Nephron progenitor cell (in vitro differentiated cells): ENCODE measurements at regions not wholly inside any gene's neighbourhood (a gene's known extent, or its start where the extent isn't known, plus 50 kb on each side); places are given as distances from the start of the nearest gene placed in this dataset.
A peak's percentile ranks its signal among the peaks of the same experiment; 100 is the strongest.

Source experiments
- DNase-seq: peaks from one replicate; pipeline ENCODE4 v3.0.0; 2021
- H3K27ac Mint-ChIP-seq: 2 replicates; pipeline ENCODE4 v1.8.0; 2021; ENCODE audit warnings: mild to moderate bottlenecking, moderate library complexity, mixed read lengths
- H3K27me3 Mint-ChIP-seq: 2 replicates; pipeline ENCODE4 v1.8.0; 2021; ENCODE audit warnings: mild to moderate bottlenecking, low read depth, mixed read lengths; ENCODE audit not compliant: poor library complexity
- H3K36me3 Mint-ChIP-seq: 2 replicates; pipeline ENCODE4 v1.8.0; 2021; ENCODE audit warnings: low read depth, mixed read lengths
- H3K4me1 Mint-ChIP-seq: 2 replicates; pipeline ENCODE4 v1.8.0; 2021; ENCODE audit warnings: mixed read lengths
- H3K4me3 Mint-ChIP-seq: 2 replicates; pipeline ENCODE4 v1.8.0; 2021; ENCODE audit warnings: mild to moderate bottlenecking, moderate library complexity, mixed read lengths
- H3K9me3 Mint-ChIP-seq: 2 replicates; pipeline ENCODE4 v1.8.0; 2021; ENCODE audit warnings: mild to moderate bottlenecking, moderate library complexity, mixed read lengths
- TF ChIP-seq, protein P1 (sequence below): fragments of 200-600 bp; sonication (generic); IDR thresholded peaks from 2 replicates; pipeline ENCODE4 v1.5.0; 2021; ENCODE audit warnings: antibody characterized with exemption

DNA sequence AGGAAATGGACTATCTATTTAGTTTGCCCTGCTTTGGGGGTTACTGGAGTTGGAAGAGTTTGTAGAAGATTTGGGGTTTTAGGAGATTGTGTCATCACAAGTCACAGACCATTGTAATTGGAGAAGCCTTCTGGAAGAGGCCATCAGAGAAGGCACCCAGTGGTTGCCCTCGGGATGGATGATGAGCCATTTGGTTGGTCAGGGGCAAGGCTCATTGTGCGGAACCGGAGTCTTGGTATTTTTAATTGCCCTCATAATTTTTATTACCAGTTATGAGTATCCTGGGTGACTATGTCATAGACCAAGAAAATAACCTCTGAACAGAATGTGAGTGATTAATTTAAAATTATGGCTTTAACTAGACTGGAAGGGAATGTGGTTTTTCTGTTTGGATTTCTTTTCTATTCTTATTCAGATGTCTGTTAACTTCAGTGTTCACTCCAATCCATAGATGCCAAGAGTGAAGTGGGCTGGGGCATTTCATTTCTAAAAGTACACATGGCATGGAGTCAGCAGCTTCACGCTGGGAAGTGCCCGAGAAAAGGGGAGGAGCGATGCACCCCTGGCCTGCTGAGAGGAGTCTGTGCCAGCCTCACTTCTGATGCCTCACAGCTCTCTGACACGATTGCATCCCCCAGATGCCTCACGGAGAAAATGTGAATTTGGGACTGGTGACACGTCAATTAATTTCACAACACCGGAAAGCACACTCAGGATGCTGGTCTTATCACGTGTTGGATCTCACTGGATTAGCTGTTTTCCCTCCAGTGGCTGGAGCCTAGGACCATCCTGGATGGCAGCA, 225.6 kb upstream of the IGFBP3 start:
- H3K27me3 Mint-ChIP-seq, result peaks cover 5% of the 10 kb centered on the region
- DNase-seq, result no peak
- no peak overlapping the region for H3K27ac Mint-ChIP-seq
- TF ChIP-seq, protein P1, sequence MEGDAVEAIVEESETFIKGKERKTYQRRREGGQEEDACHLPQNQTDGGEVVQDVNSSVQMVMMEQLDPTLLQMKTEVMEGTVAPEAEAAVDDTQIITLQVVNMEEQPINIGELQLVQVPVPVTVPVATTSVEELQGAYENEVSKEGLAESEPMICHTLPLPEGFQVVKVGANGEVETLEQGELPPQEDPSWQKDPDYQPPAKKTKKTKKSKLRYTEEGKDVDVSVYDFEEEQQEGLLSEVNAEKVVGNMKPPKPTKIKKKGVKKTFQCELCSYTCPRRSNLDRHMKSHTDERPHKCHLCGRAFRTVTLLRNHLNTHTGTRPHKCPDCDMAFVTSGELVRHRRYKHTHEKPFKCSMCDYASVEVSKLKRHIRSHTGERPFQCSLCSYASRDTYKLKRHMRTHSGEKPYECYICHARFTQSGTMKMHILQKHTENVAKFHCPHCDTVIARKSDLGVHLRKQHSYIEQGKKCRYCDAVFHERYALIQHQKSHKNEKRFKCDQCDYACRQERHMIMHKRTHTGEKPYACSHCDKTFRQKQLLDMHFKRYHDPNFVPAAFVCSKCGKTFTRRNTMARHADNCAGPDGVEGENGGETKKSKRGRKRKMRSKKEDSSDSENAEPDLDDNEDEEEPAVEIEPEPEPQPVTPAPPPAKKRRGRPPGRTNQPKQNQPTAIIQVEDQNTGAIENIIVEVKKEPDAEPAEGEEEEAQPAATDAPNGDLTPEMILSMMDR, result no peak
- H3K36me3 Mint-ChIP-seq, result peaks cover 5% of the 10 kb centered on the region
- peaks cover 30% of the 10 kb centered on the region for H3K4me1 Mint-ChIP-seq
- peaks cover 28% of the 10 kb centered on the region for H3K9me3 Mint-ChIP-seq
- no peak overlapping the region for H3K4me3 Mint-ChIP-seq

DNA sequence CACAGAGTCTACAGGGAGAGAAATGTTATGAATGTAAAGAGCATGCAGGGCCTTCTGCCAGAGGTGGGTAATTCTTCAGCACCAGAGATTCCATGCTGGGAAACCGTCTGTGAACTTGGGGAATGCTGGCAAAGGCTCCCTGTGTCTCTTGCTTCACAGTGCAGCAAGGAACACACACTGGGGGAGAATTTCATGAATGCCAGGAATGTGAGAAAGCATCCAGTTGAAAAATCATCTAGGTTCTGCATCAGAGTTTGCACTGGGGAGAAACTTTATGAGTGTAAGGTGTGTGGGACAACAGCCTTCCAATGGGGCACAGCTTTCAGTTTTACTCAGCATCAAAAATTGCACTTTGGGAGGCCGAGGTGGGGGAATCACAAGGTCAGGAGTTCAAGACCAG, 224.3 kb upstream of the IGFBP3 start:
- DNase-seq, result no peak
- H3K4me1 Mint-ChIP-seq, result peaks cover 30% of the 10 kb centered on the region
- peak overlapping the region; percentile 34 for H3K27ac Mint-ChIP-seq
- peaks cover 28% of the 10 kb centered on the region for H3K9me3 Mint-ChIP-seq
- TF ChIP-seq, protein P1, result no peak
- no peak overlapping the region for H3K4me3 Mint-ChIP-seq
- H3K36me3 Mint-ChIP-seq, result peaks cover 5% of the 10 kb centered on the region
- peaks cover 5% of the 10 kb centered on the region for H3K27me3 Mint-ChIP-seq

DNA sequence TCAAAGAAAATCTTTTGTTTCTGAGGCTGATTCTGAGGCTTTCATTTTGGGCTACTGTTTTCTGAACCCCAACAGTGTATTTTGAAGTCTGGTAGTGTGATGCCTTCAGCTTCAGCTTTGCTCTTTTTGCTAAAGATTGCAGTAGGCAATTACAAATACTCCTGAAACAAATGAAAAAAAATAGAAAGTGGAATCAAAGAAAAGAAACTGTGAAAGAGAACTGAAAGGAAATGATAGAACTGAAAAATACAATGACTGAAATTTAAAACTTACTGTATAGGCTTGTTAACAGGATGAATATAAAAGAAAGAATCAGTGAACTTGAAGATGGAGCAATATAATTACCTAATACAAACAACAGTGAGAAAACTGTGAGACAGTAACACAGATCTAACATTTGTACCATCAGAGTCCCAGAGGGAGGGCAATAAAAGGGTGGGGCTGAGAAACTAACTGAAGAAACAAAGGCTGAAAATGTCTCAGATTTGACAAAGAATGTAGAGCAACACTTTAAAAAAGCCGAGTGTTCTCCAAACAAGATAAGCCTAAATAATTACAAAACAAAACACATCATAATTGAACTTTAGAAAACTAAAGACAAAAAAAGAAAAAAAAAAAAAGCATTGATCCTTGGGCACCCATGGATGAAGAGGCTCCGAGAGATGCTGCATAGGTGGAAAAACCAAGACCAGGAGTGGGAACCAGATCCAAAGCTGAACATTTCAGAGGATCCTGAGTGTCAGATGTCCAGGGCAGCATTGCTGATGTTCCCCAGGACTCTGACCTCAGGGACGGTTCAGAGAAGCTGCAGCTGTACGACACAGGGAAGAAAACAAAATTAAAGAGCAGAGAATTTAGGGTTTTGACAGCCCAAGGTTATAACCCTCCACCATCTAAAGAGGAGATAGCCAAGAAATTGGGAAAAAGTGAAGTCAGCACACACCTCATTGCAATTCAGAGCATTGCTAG, 223.2 kb upstream of the IGFBP3 start:
- peaks cover 5% of the 10 kb centered on the region for H3K27me3 Mint-ChIP-seq
- H3K36me3 Mint-ChIP-seq, result peaks cover 5% of the 10 kb centered on the region
- no peak overlapping the region for H3K4me3 Mint-ChIP-seq
- TF ChIP-seq, protein P1, result no peak
- peaks cover 28% of the 10 kb centered on the region for H3K9me3 Mint-ChIP-seq
- DNase-seq, result no peak
- peak overlapping the region; percentile 52 for H3K27ac Mint-ChIP-seq
- peaks cover 30% of the 10 kb centered on the region for H3K4me1 Mint-ChIP-seq

DNA sequence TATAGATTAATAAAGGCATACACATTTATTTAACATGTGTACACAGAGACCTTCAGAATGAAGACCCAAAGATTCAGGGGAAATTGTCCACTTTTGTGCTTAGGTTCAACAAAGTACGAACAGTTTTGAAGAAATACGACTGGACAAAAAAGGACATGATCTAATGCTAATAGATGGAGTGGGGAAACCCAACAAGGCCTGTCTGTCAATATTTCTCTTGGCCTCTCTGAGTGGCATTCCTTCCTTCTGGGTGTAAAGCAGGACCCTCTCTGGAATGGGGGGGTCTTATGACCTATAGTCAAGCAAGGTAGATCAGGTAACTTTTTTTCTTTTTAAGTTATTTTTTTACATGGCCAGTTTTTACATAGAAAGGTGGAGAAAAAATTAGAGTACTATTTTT, 222.3 kb upstream of the IGFBP3 start:
- Mint-ChIP-seq H3K4me3 (no peak overlapping the region), H3K27ac (no peak overlapping the region), H3K4me1 (peaks cover 30% of the 10 kb centered on the region), H3K36me3 (peaks cover 5% of the 10 kb centered on the region), H3K27me3 (peaks cover 5% of the 10 kb centered on the region), H3K9me3 (peaks cover 28% of the 10 kb centered on the region)
- no peak for DNase-seq
- TF ChIP-seq, protein P1, result no peak

DNA sequence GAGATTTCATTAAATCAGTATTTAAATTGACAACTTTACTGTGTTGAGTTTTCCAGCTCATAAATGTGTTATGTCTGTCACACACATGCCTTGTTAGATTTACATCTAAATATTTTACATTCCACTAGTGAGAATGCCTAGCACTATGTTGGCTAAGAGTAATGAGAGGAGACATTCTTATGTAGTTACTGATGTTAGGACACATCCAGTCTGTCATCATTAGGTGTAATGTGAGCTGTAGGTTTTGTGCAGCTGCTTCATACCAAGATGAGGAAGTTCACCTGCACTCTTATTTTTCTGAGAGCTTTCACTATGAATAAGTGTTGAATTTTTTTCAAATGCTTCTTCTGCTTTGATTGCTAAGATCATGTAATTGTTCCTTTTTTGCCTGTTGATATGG, 218.0 kb upstream of the IGFBP3 start:
- H3K27me3 Mint-ChIP-seq, result no peaks in the 10 kb centered on the region
- H3K27ac Mint-ChIP-seq, result no peak overlapping the region
- H3K9me3 Mint-ChIP-seq, result peaks cover 17% of the 10 kb centered on the region
- no peak for DNase-seq
- TF ChIP-seq, protein P1, result no peak
- no peak overlapping the region for H3K4me3 Mint-ChIP-seq
- H3K36me3 Mint-ChIP-seq, result peaks cover 5% of the 10 kb centered on the region
- H3K4me1 Mint-ChIP-seq, result peaks cover 4% of the 10 kb centered on the region
